GM21423 (cell line): ENCODE measurements at regions not wholly inside any gene's neighbourhood (a gene's known extent, or its start where the extent isn't known, plus 50 kb on each side); places are given as distances from the start of the nearest gene placed in this dataset.

ENCODE experiments used
- ATAC-seq: cut with Tn5 transposase; IDR thresholded peaks from one replicate; pipeline ENCODE4 v1.9.1; 2021; ENCODE audit warnings: mild to moderate bottlenecking, moderate library complexity; ENCODE audit not compliant: unreplicated experiment

GRCh38 chr4:32106767-32107166 is 1386.6 kb downstream of the PCDH7 start:
- ATAC-seq = no peak

- no peak for ATAC-seq
These were observed 1392.7 kb downstream of the PCDH7 start for GRCh38 chr4:32112891-32113290.

GRCh38 chr4:32117693-32118092 is 1397.5 kb downstream of the PCDH7 start:
- ATAC-seq = no peak

- ATAC-seq = no peak
These were observed 1399.7 kb downstream of the PCDH7 start for GRCh38 chr4:32119907-32120306.

- ATAC-seq = no peak
These were observed 1408.4 kb downstream of the PCDH7 start for GRCh38 chr4:32128549-32128948.

- no peak for ATAC-seq
These were observed 1409.8 kb downstream of the PCDH7 start for GRCh38 chr4:32129967-32130366.

- no peak for ATAC-seq
These were observed 1413.0 kb downstream of the PCDH7 start for GRCh38 chr4:32133141-32133540.

GRCh38 chr4:32133734-32134133 is 1413.6 kb downstream of the PCDH7 start:
- no peak for ATAC-seq

GRCh38 chr4:32135642-32136041 is 1415.5 kb downstream of the PCDH7 start:
- no peak for ATAC-seq

- ATAC-seq = no peak
These were observed 1416.1 kb downstream of the PCDH7 start for GRCh38 chr4:32136081-32136787.

GRCh38 chr4:32140636-32141035 is 1420.5 kb downstream of the PCDH7 start:
- ATAC-seq = no peak

- no peak for ATAC-seq
These were observed 1421.9 kb downstream of the PCDH7 start for GRCh38 chr4:32142075-32142474.

GRCh38 chr4:32145987-32146386 is 1425.8 kb downstream of the PCDH7 start:
- no peak for ATAC-seq

- ATAC-seq = no peak
These were observed 1427.4 kb downstream of the PCDH7 start for GRCh38 chr4:32147446-32148085.

- ATAC-seq = no peak
These were observed 1428.0 kb downstream of the PCDH7 start for GRCh38 chr4:32148111-32148666.

GRCh38 chr4:32158961-32159360 is 1438.8 kb downstream of the PCDH7 start:
- ATAC-seq = no peak

- no peak for ATAC-seq
These were observed 1441.2 kb downstream of the PCDH7 start for GRCh38 chr4:32161392-32161791.

GRCh38 chr4:32163125-32163524 is 1443.0 kb downstream of the PCDH7 start:
- ATAC-seq = no peak

GRCh38 chr4:32169841-32170240 is 1449.7 kb downstream of the PCDH7 start:
- ATAC-seq = no peak

- no peak for ATAC-seq
These were observed 1451.9 kb downstream of the PCDH7 start for GRCh38 chr4:32172086-32172485.

GRCh38 chr4:32172761-32173160 is 1452.6 kb downstream of the PCDH7 start:
- no peak for ATAC-seq

- no peak for ATAC-seq
These were observed 1459.9 kb downstream of the PCDH7 start for GRCh38 chr4:32180086-32180485.
